GM21526 (cell line): ENCODE measurements at regions not wholly inside any gene's neighbourhood (a gene's known extent, or its start where the extent isn't known, plus 50 kb on each side); places are given as distances from the start of the nearest gene placed in this dataset.

Experiments used
- ATAC-seq: cut with Tn5 transposase; IDR thresholded peaks from one replicate; pipeline ENCODE4 v1.9.1; 2021; ENCODE audit warnings: moderate library complexity; ENCODE audit not compliant: unreplicated experiment, low FRiP score

- ATAC-seq, result no peak
These were observed 429.1 kb downstream of the SPRY1 start for GRCh38 chr4:123825596-123826291.

GRCh38 chr4:123826896-123827295, 430.3 kb downstream of the SPRY1 start:
- no peak for ATAC-seq

GRCh38 chr4:123827511-123827910, 430.9 kb downstream of the SPRY1 start:
- no peak for ATAC-seq

- no peak for ATAC-seq
These were observed 434.3 kb downstream of the SPRY1 start for GRCh38 chr4:123830930-123831329.

DNA sequence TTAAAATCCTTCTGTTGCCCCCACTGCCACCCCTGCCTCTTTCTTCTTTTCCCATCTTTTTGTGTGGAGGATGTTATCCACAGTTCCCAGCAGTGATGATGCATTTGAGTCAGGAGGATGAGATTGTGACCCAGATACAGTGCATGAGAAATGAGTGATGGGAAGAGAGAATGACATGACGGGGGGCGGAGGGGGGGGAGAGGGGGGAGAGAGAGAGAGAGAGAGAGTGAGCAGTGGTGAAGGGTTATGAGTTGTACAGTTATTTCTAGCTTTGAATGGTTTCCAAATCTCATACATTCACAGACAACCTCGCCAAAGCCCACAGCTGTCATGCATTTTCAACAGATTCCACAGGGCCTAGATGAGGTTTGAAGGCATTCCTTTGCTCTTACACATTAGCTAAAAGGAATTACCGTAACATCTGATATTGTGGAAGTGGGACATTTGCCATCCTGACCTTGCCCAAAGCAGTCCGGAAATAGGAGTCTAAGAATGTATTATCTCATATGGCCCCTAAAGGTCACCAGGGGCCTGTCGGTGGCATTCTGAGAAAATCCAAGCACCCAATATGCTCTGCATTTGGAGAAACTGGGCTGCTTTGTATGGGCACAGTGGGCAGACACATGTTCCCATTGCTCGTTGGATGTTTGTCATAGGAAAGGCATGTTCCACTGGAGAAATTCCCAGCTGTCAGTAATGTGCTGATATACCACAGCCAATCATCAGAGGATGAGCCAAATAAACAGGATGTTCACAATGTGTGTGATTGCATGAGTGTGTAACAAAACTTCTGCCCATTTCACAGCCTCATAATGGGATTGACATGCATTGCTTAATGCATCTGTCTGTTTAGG, 435.8 kb downstream of the SPRY1 start:
- ATAC-seq, result no peak

GRCh38 chr4:123833171-123833643, 436.6 kb downstream of the SPRY1 start:
- no peak for ATAC-seq

DNA sequence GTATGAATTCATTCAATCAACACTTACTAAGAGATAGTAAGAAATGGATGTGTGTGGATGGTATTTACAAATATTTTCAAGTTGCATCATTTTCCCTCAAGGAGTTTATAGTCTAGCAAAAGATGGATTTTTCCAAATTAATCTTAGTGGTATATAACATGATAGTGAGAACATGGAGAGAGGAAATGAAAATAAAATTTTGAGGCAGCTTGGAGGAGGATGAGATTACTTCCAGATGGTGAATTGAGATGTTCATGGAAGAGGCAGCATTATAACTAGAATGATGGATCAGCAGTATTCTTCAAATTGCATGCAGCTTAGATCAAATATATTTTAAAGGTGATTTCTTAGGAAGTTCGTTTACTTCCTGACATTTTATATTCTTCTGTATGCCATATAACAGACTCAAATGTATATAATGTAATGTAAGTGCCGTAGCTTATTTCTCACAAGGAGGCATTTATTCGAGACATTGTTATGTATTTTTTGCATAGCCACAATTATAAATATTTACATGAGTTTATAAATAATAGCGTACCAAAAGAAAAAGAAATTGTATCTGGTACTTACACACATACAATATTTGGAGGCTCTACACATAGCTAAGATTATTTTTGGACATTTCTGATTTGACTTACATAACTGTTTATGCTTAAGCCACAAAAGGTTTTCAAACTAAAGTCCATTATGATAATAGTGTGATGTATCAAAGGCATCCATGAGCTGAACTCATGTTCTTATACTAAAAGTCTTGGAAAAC, 439.4 kb downstream of the SPRY1 start:
- no peak for ATAC-seq

DNA sequence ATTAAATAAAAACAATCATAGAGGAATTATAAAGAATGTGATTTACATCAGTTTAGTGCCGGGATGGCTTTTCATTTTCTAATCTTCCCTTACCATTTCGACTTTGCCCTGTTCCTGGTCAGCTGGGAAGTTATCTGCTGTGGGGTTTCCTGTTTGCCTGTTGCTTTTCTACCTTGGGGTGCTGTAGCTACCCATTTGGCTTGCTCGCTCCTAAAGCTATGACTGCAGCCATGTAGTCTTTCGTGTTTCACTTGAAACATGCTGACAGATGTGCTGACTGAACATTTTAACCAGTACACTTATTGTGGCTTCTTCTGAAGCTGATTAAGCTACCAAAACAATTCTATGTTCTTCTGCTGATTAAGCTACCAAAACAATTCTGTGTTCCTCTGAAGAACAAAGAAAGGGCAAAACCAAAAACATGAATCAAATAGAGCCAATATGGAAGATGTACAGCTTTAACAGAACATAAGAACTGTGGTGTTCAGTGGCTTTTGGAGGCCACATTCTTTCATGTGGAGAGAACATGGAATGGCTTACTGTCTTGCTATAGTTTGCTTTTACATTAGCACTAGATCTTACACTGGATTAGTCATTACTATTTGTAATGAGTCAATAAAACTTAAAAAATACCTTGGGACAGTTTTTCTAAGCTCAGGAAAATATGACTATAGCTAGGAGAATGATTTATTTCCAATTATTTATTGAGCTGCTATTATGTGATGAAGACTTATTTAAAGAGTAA, 440.4 kb downstream of the SPRY1 start:
- ATAC-seq, result no peak

- no peak for ATAC-seq
These were observed 441.9 kb downstream of the SPRY1 start for GRCh38 chr4:123838474-123838873.

- ATAC-seq, result no peak
These were observed 443.6 kb downstream of the SPRY1 start for GRCh38 chr4:123840197-123840596.

- ATAC-seq, result no peak
These were observed 445.0 kb downstream of the SPRY1 start for GRCh38 chr4:123841447-123842121.

GRCh38 chr4:123843137-123843536, 446.5 kb downstream of the SPRY1 start:
- no peak for ATAC-seq

DNA sequence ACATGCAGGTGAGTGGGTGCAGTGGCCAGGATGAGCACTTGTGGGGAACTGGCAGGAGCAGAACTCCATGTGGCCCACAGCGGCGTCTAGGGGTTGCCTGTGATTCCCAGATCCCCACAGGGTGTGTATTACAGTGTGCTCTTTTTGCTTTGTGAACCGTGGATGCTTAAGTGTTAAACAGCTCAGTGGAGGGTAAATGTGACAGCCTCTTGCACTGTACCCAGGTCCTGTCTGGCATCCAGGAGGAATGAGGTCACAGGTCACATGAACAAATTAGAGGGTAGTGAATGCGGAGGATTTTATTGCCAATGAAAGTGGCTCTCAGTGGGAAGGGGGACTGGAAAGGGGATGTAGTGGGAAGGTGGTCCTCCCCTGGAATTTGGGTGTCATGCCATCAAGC, 447.8 kb downstream of the SPRY1 start:
- ATAC-seq, result no peak

DNA sequence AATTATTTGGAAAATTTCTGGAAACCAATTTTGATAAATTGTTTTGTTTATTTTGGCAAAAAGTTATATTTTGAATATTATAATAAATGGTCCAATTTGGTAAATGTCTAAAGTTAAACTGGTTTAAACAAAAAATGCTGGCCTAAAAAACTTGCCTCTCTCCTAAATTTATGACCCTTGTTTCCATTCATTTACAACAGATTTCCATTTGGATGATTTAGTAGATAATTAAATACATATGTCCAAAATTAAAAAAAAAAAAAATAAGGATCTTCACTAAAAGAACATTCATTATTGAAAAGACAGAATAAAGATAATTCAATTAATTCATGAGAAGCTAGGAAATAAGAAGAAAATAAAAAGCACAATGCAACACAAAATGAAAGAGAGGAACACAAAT, 449.5 kb downstream of the SPRY1 start:
- ATAC-seq, result no peak

GRCh38 chr4:123846561-123846960, 450.0 kb downstream of the SPRY1 start:
- ATAC-seq, result no peak

GRCh38 chr4:123848606-123849005, 452.0 kb downstream of the SPRY1 start:
- ATAC-seq, result no peak

DNA sequence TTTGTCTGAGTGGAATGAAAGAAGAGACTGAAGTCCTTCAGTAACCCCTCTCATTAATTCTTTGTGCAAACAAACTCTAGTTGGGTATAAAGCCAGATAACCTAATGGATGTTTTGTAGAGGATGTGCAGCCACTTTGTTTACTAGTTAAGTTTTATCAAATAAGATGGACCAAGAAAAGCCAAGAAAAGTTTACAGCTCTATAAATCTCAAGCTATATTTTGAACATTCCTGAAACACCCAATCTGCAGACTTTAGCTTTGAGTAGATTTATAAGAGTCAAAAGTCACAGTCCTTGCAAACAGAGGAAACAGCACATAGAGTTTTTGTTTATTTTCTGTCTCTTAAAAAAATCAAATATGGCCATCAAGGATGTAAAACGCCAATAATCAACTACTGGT, 452.9 kb downstream of the SPRY1 start:
- ATAC-seq, result no peak

- no peak for ATAC-seq
These were observed 454.9 kb downstream of the SPRY1 start for GRCh38 chr4:123851521-123851920.

DNA sequence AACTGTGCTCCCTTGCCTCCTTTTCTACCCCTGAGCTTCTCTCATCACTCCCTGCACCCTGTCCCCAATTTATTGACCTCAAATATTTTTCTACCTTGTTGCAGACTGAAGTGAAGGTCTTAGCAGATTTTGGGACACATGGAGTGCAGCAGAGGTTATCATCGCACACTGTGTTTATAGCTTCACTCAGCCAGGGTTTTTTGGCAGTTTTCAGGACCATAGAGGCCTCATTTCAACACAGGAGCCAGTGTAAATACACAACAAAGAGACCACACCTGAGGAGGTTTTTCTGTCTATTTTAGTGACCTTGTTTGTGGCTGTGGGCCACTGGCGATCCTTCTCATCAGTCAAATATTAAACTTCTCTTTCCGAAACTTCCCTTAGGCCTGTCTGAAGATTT, 457.1 kb downstream of the SPRY1 start:
- ATAC-seq, result no peak
